Suprapubic skin (tissue), 4 donors: ENCODE measurements at regions not wholly inside any gene's neighbourhood (a gene's known extent, or its start where the extent isn't known, plus 50 kb on each side); places are given as distances from the start of the nearest gene placed in this dataset.

ENCODE experiments used
- EP300 ChIP-seq: sonication (generic); formaldehyde crosslinking; IDR thresholded peaks from one replicate; pipeline ENCODE4 v1.6.1; 2017; ENCODE audit warnings: antibody characterized with exemption
- POLR2A ChIP-seq, 2 donors: fragments of 450-650 bp; IDR thresholded peaks; one replicate each; pipeline ENCODE4 v1.6.1; 2017; ENCODE audit warnings: antibody characterized with exemption in 2 of 2, mild to moderate bottlenecking in 2 of 2, moderate library complexity in 2 of 2
- POLR2AphosphoS5 ChIP-seq, 3 donors: sonication (generic); formaldehyde crosslinking; IDR thresholded peaks; one replicate each; pipeline ENCODE4 v1.6.1; 2017; ENCODE audit warnings: antibody characterized with exemption in 3 of 3
- TF ChIP-seq, protein P1 (sequence below), 2 donors: fragments of 200-600 bp in 1 of 2; fragments of 450-650 bp in 1 of 2; sonication (generic) in 1 of 2; IDR thresholded peaks; one replicate each; pipeline ENCODE4 v1.5.1; 2016 to 2019; ENCODE audit warnings: antibody characterized with exemption in 2 of 2, mild to moderate bottlenecking in 1 of 2, moderate library complexity in 1 of 2

- TF ChIP-seq, protein P1, sequence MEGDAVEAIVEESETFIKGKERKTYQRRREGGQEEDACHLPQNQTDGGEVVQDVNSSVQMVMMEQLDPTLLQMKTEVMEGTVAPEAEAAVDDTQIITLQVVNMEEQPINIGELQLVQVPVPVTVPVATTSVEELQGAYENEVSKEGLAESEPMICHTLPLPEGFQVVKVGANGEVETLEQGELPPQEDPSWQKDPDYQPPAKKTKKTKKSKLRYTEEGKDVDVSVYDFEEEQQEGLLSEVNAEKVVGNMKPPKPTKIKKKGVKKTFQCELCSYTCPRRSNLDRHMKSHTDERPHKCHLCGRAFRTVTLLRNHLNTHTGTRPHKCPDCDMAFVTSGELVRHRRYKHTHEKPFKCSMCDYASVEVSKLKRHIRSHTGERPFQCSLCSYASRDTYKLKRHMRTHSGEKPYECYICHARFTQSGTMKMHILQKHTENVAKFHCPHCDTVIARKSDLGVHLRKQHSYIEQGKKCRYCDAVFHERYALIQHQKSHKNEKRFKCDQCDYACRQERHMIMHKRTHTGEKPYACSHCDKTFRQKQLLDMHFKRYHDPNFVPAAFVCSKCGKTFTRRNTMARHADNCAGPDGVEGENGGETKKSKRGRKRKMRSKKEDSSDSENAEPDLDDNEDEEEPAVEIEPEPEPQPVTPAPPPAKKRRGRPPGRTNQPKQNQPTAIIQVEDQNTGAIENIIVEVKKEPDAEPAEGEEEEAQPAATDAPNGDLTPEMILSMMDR (IDR thresholded peaks at IDR 0.05): no peak
- no peak for TF ChIP-seq POLR2A (IDR thresholded peaks at IDR 0.05)
- TF ChIP-seq EP300: no peak
- no peak for TF ChIP-seq POLR2AphosphoS5 (IDR thresholded peaks at IDR 0.05)
Measured at GRCh38 chr12:124633365-124634362, 66.3 kb upstream of the NCOR2 start.
